Activated CD8-positive, alpha-beta memory T cell treated with anti-CD3 and anti-CD28 coated beads, Interleukin-2, amount 10 ng/mL, durations not matched to agents 7 days and 5 days (primary cell): ENCODE measurements at regions not wholly inside any gene's neighbourhood (a gene's known extent, or its start where the extent isn't known, plus 50 kb on each side); places are given as distances from the start of the nearest gene placed in this dataset.

Source experiments
- ATAC-seq: fragments of 150-1000 bp; cut with Tn5 transposase; one replicate; pipeline ENCODE4 v1.10.0; 2021; ENCODE audit warnings: moderate library complexity
- CTCF ChIA-PET: fragments of 350-600 bp; sonication (Branson Sonifier 250); formaldehyde crosslinking; loops from one replicate; lab custom pipeline; 2021; ENCODE audit warnings: antibody characterized with exemption; lab: Charles Lee
- DNase-seq: peaks from one replicate; pipeline ENCODE4 v3.0.0-alpha.2; 2020
- H3K27ac Mint-ChIP-seq: one replicate; pipeline ENCODE4 v1.8.0; 2021; ENCODE audit warnings: mild to moderate bottlenecking, mixed read lengths
- H3K27me3 Mint-ChIP-seq: one replicate; pipeline ENCODE4 v1.8.0; 2021; ENCODE audit warnings: mixed read lengths
- H3K36me3 Mint-ChIP-seq: one replicate; pipeline ENCODE4 v1.8.0; 2021; ENCODE audit warnings: mild to moderate bottlenecking, mixed read lengths
- H3K4me1 Mint-ChIP-seq: one replicate; pipeline ENCODE4 v1.8.0; 2021; ENCODE audit warnings: mixed read lengths
- H3K4me3 Mint-ChIP-seq: one replicate; pipeline ENCODE4 v1.8.0; 2021; ENCODE audit warnings: mild to moderate bottlenecking, moderate library complexity, mixed read lengths
- H3K9me3 Mint-ChIP-seq: one replicate; pipeline ENCODE4 v1.8.0; 2022; ENCODE audit warnings: low read depth, mixed read lengths

GRCh38 chr3:101172516-101172915, 147.9 kb downstream of the IMPG2 start:
- Mint-ChIP-seq H3K4me3 (no peak overlapping the region), H3K36me3 (peaks cover 1% of the 10 kb centered on the region), H3K4me1 (peaks cover 5% of the 10 kb centered on the region), H3K9me3 (peaks cover 2% of the 10 kb centered on the region), H3K27me3 (peaks cover 3% of the 10 kb centered on the region), H3K27ac (no peak overlapping the region)
- CTCF ChIA-PET: no interaction called here
- ATAC-seq (no peak), DNase-seq (no peak)

- no peak for DNase-seq
- H3K9me3 Mint-ChIP-seq: peaks cover 2% of the 10 kb centered on the region
- H3K4me3 Mint-ChIP-seq: no peak overlapping the region
- H3K27ac Mint-ChIP-seq: no peak overlapping the region
- H3K4me1 Mint-ChIP-seq: peaks cover 5% of the 10 kb centered on the region
- no peak for ATAC-seq
- H3K36me3 Mint-ChIP-seq: peaks cover 1% of the 10 kb centered on the region
- peaks cover 3% of the 10 kb centered on the region for H3K27me3 Mint-ChIP-seq
- CTCF ChIA-PET: no interaction called here
Measured at GRCh38 chr3:101171681-101172191, 148.6 kb downstream of the IMPG2 start.

GRCh38 chr3:101170806-101171558, 149.4 kb downstream of the IMPG2 start:
- peaks cover 5% of the 10 kb centered on the region for H3K4me1 Mint-ChIP-seq
- peaks cover 9% of the 10 kb centered on the region for H3K27me3 Mint-ChIP-seq
- DNase-seq: no peak
- H3K36me3 Mint-ChIP-seq: peaks cover 1% of the 10 kb centered on the region
- no peak for ATAC-seq
- CTCF ChIA-PET: no interaction called here
- no peak overlapping the region for H3K4me3 Mint-ChIP-seq
- H3K27ac Mint-ChIP-seq: no peak overlapping the region
- peaks cover 2% of the 10 kb centered on the region for H3K9me3 Mint-ChIP-seq

GRCh38 chr3:101170062-101170771, 150.2 kb downstream of the IMPG2 start:
- DNase-seq: no peak
- Mint-ChIP-seq H3K27ac (no peak overlapping the region), H3K4me3 (no peak overlapping the region), H3K36me3 (peaks cover 1% of the 10 kb centered on the region), H3K4me1 (peaks cover 5% of the 10 kb centered on the region), H3K9me3 (no peaks in the 10 kb centered on the region), H3K27me3 (peaks cover 9% of the 10 kb centered on the region)
- no peak for ATAC-seq
- CTCF ChIA-PET: interaction anchor here (0.9 kb wide), 1 partner anchor 26 kb away, joined by 3 read pairs; no protein-coding TSS in a partner anchor

- CTCF ChIA-PET: interaction anchor here (0.9 kb wide), 1 partner anchor 27 kb away, joined by 3 read pairs; no protein-coding TSS in a partner anchor
- Mint-ChIP-seq H3K36me3 (peaks cover 1% of the 10 kb centered on the region), H3K27ac (no peak overlapping the region), H3K9me3 (no peaks in the 10 kb centered on the region), H3K4me1 (peaks cover 5% of the 10 kb centered on the region), H3K4me3 (no peak overlapping the region), H3K27me3 (peaks cover 9% of the 10 kb centered on the region)
- DNase-seq (no peak), ATAC-seq (no peak)
Measured at GRCh38 chr3:101169516-101169915, 150.9 kb downstream of the IMPG2 start.

GRCh38 chr3:101167376-101167775, 153.0 kb downstream of the IMPG2 start:
- Mint-ChIP-seq H3K27me3 (peaks cover 10% of the 10 kb centered on the region), H3K27ac (no peak overlapping the region), H3K36me3 (no peaks in the 10 kb centered on the region), H3K9me3 (no peaks in the 10 kb centered on the region), H3K4me1 (peaks cover 5% of the 10 kb centered on the region), H3K4me3 (no peak overlapping the region)
- CTCF ChIA-PET: no interaction called here
- ATAC-seq (no peak), DNase-seq (no peak)

GRCh38 chr3:101166150-101166549, 154.2 kb downstream of the IMPG2 start:
- no peak for ATAC-seq
- H3K27ac Mint-ChIP-seq: no peak overlapping the region
- CTCF ChIA-PET: no interaction called here
- H3K9me3 Mint-ChIP-seq: no peaks in the 10 kb centered on the region
- H3K36me3 Mint-ChIP-seq: no peaks in the 10 kb centered on the region
- DNase-seq: no peak
- peaks cover 10% of the 10 kb centered on the region for H3K27me3 Mint-ChIP-seq
- no peak overlapping the region for H3K4me3 Mint-ChIP-seq
- peaks cover 4% of the 10 kb centered on the region for H3K4me1 Mint-ChIP-seq

- DNase-seq (no peak), ATAC-seq (no peak)
- Mint-ChIP-seq H3K9me3 (no peaks in the 10 kb centered on the region), H3K36me3 (no peaks in the 10 kb centered on the region), H3K27me3 (peaks cover 7% of the 10 kb centered on the region), H3K27ac (no peak overlapping the region), H3K4me3 (no peak overlapping the region), H3K4me1 (no peaks in the 10 kb centered on the region)
- CTCF ChIA-PET: no interaction called here
Measured at GRCh38 chr3:101163554-101163953, 156.8 kb downstream of the IMPG2 start.

- Mint-ChIP-seq H3K27ac (no peak overlapping the region), H3K4me3 (no peak overlapping the region), H3K36me3 (no peaks in the 10 kb centered on the region), H3K27me3 (peaks cover 12% of the 10 kb centered on the region), H3K4me1 (no peaks in the 10 kb centered on the region), H3K9me3 (no peaks in the 10 kb centered on the region)
- DNase-seq (no peak), ATAC-seq (no peak)
- CTCF ChIA-PET: no interaction called here
Measured at GRCh38 chr3:101159478-101159877, 160.9 kb downstream of the IMPG2 start.

- Mint-ChIP-seq H3K9me3 (no peaks in the 10 kb centered on the region), H3K4me1 (no peaks in the 10 kb centered on the region), H3K27ac (no peak overlapping the region), H3K36me3 (no peaks in the 10 kb centered on the region), H3K4me3 (no peak overlapping the region), H3K27me3 (peaks cover 14% of the 10 kb centered on the region)
- no peak for ATAC-seq
- DNase-seq: no peak
- CTCF ChIA-PET: interaction anchor here (0.7 kb wide), 1 partner anchor 33 kb away, joined by 3 read pairs; no protein-coding TSS in a partner anchor
Measured at GRCh38 chr3:101158374-101158773, 162.0 kb downstream of the IMPG2 start.

GRCh38 chr3:101156787-101157345, 163.5 kb downstream of the IMPG2 start:
- no peaks in the 10 kb centered on the region for H3K36me3 Mint-ChIP-seq
- H3K27ac Mint-ChIP-seq: no peak overlapping the region
- DNase-seq: no peak
- no peaks in the 10 kb centered on the region for H3K4me1 Mint-ChIP-seq
- H3K9me3 Mint-ChIP-seq: no peaks in the 10 kb centered on the region
- peaks cover 23% of the 10 kb centered on the region for H3K27me3 Mint-ChIP-seq
- CTCF ChIA-PET: no interaction called here
- no peak for ATAC-seq
- H3K4me3 Mint-ChIP-seq: no peak overlapping the region

GRCh38 chr3:101155825-101156224, 162.6 kb upstream of the ABI3BP start:
- H3K36me3 Mint-ChIP-seq: no peaks in the 10 kb centered on the region
- CTCF ChIA-PET: no interaction called here
- no peak overlapping the region for H3K27ac Mint-ChIP-seq
- ATAC-seq: no peak
- H3K9me3 Mint-ChIP-seq: no peaks in the 10 kb centered on the region
- peaks cover 23% of the 10 kb centered on the region for H3K27me3 Mint-ChIP-seq
- DNase-seq: no peak
- H3K4me3 Mint-ChIP-seq: no peak overlapping the region
- H3K4me1 Mint-ChIP-seq: no peaks in the 10 kb centered on the region

- Mint-ChIP-seq H3K27ac (no peak overlapping the region), H3K4me3 (no peak overlapping the region), H3K9me3 (no peaks in the 10 kb centered on the region), H3K4me1 (no peaks in the 10 kb centered on the region), H3K36me3 (no peaks in the 10 kb centered on the region), H3K27me3 (peaks cover 28% of the 10 kb centered on the region)
- DNase-seq: no peak
- no peak for ATAC-seq
- CTCF ChIA-PET: no interaction called here
Measured at GRCh38 chr3:101154401-101154800, 161.2 kb upstream of the ABI3BP start.
